Cerebellar cortex (tissue), 1 donor: ENCODE measurements at regions not wholly inside any gene's neighbourhood (a gene's known extent, or its start where the extent isn't known, plus 50 kb on each side); places are given as distances from the start of the nearest gene placed in this dataset.
"Not testable (repeated sequence)": the region's sequence is repeated elsewhere in the genome, so short reads cannot be mapped to it uniquely, and the experiment has no call there.

Experiments used
- DNase-seq: peaks from one replicate; pipeline ENCODE4 v3.0.0-alpha.2; 2015; ENCODE audit warnings: low spot score

DNA sequence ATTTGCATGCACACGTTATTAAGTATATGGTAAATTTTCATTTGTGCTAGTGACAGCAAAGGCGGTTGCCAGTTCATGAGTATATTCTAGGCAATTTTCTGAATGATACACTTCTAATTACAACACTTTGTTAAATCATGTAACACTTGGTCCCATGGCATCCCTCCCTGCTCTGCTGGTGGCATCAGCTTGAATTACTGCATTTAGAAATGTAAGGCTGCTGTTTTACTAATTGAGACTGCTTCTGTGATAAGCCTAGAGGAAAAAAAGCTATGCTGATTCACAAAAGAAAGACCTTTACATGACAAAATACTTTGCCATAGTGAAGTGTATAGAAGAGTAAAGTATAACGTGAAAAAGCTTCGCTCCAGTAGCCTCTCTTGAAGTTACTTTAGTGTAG, 636.1 kb downstream of the KCNH5 start:
- DNase-seq = no peak

DNA sequence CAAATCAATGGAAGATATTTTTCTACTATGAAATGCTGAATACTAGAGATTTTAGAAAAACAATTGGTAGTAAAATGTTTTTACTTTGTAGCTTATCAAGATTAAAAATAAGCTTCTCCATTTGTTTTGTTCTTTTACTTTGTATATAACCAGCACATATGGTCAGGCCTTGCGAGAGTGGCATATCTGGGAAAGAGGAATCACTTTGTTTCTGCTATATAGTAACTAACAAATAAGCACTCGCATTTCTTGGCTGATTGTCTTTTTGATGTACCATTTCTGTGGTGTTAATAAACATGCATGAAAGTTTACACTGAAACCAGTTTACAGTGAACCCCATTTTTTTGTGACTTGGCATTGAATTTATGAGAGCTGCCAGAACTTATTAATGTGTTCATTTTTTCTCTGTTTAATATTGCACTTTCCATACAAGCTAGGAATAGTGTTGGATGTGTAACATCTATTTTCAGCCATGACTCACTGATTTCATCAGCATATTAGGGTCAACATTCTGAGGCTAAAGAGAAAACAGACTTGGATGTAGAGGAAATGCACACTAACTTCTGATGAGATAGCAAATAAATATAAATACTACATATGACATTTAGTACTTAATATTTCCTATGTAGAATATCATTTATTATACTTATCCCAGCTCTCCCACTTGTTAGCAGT, 635.5 kb downstream of the KCNH5 start:
- no peak for DNase-seq

DNA sequence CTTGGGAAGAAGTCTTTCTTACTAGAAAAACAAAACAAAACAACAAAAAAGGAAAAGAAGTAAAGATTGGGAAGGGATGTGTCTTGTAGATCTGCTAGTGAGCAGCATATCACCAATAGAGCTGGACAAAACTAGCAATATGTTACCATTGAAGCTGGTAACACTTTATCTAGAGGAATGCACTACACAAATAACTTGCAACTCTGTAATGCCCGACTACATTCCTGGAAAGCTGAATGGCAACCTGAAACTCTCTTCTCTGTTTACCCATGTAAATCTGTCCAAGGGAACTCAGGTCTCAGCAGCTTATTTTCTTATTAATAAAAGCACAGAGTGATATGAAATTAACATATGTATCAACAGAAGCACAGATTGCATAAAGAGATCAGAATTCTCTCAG, 624.4 kb downstream of the KCNH5 start:
- DNase-seq = no peak

DNA sequence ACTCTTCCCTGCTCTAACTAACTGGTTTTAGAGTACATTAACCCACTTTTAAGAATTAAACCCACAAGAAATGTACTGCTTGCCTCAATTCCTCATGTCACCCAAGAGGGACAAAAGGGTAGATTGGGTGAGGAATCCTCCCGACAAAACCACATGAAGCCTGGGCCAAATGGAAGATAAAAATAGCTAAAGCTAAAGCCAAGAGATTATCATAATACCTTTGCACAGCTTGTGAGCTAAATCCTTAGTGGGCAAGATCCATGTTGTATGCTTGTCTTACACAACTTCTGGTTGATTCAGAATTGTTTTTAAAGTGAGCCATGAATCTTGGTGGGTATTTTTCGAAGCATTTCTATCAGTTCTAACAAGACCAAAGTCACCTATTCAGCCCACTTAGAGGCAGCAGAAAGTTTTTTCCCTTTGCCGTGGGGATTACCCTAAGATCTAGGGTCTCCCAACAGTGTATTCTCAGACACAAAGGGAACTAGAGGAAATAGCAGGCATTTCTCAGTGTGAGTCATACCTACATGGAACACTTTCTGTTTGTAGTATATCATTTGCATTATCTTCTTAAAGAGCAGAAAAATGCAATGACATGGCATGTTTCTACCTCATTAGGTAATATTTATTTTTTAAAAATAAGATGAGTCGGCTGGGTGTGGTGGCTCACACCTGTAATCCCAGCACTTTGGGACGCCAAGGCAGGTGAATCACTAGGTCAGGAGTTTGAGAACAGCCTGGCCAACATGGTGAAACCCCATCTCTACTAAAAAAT, 616.6 kb downstream of the KCNH5 start:
- no peak for DNase-seq

DNA sequence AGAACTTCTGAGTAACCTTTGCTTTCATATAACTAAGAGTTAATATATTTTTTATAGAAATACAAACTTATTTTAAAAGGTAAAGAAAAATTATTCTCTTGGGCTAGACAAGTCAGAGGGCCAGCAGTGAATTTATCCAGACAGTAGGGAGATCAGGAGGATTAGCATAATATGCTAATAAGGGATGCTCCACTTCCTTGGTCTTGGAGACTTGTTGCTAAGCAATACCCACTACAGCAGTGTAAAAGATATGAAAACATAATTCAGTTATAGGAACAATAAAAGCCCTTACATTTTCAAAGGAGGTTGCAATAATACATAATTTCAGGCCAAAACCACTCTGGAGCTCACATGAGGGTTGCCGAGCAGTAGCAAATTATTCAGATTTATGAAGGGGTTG, 615.6 kb downstream of the KCNH5 start:
- DNase-seq = no peak

DNA sequence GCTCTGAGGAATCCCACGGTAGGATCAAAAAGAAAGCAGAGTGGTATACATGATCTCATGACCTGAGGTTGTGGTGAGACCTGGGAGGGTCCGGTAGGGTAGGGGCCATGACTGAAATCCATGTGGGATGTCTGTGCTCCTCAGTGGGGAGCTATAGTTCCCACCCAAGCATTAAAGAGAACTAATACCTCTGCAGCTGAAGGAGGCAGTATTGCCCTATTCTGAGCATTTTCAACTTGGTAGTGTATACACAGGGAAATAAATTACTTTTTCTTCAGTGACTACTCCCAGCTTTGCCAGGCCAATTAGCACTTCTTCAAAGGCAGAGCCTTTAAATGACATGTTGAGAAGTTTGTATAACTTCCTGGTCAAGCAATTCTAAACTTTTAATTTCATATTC, 613.8 kb downstream of the KCNH5 start:
- no peak for DNase-seq

DNA sequence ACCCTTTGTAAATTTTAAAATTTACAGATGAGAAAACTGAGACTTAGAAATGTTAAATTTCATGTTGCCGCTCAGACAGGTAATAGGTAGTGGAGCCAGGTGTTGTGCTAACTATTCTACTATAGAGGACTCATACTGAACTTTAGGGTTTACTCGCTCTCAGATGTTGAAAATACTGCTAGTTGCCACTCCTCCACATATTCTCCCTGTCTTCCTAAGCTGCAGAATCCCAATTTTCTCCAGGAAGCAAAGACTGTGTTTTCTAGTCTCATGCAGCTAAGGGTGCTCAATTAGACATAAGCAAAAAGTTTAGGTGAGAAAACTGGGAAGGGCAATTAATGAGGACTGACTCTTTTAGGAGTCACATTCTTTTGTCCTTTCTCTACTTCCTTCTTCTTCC, 612.3 kb downstream of the KCNH5 start:
- DNase-seq = no peak

DNA sequence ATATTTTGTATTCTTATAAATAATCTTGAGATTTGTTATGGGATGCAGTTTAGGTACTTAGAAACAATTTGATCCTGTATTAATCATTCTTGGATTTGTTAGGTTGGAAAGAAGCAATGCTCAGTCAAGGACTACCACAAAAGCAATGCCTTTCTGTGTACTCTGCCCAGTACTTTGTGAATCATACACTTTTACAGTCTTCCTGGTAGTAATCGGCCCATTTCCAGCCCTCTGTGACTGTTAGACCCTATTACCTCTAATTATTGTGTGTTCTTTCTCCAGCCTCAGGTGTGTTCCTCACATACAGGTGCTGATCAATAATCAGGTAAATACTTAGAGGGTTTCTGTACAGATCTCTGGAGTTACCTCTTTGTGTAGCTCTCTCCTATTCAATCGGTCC, 609.0 kb downstream of the KCNH5 start:
- no peak for DNase-seq

DNA sequence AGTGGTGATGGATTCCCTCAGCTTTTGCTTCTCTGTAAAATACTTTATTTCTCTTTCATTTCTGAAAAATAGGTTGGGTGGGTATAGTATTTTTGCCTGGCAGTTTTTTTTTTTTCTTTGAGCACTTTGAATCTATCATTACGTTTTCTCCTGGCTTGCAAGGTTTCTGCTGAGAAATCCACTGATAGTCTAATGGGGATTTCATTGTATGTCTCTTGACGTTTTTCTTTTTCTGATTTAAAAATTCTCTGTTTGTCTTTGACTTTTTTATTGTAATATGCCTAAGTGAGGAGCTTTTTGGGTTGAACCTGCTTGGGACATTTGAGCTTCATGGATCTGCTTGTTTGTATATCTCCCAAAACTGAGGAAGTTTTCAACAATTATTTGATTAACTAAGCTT, 606.0 kb downstream of the KCNH5 start:
- no peak for DNase-seq

DNA sequence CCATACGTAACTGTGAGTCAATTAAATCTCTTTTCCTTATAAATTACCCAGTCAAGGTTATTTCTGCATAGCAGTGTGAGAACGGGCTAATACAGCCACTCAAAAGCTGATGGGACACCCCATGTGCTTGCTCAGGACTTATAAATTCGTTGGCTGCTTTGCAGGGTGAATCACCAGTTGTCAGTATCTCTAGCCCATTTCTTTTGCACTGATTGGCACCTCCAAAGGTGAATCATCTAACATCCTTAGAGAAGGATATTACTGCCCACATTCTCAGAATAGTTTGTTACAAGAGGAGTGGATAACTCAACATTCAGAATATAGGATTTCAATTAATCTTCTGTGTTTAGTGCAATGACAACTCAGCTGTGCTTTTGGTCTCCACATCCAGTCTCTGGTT, 601.5 kb downstream of the KCNH5 start:
- no peak for DNase-seq

DNA sequence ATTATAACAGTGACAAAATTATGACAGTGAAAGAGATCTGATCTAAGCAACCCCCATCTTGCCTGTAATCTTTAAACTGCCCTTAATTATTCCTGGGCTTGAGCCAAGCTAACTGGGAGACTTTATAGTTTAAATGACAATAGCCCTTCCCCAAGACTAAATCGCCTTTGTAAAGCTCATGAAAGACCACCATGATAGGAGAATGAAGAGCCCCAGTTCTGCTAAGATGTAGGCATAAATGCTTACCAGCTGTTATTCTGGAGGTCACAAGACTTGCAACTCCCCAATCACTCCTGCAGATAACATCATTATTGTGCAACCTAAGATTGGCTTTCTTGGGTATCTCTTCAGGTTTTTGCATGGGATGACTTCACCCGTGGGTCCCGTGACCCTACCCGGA, 599.7 kb downstream of the KCNH5 start:
- DNase-seq = no peak

DNA sequence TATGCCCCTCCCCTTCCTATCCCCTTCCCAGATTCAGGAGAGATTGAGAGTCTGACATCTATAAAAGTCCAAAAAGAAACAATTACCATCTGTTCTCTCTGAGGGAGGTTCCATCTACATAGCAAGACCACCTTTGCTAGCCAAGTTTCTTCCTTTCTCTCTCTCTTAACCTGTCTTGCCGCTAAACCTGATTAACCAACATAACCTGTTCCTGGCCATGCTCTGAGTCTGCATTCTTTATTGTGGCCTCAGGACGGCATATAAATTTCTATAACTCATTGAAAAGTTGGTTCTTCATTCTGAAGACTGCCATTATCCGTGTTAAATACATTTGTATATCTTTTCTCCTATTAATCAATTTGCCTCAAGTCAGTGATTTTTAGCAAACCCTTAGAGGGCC, 594.0 kb downstream of the KCNH5 start:
- DNase-seq = no peak

DNA sequence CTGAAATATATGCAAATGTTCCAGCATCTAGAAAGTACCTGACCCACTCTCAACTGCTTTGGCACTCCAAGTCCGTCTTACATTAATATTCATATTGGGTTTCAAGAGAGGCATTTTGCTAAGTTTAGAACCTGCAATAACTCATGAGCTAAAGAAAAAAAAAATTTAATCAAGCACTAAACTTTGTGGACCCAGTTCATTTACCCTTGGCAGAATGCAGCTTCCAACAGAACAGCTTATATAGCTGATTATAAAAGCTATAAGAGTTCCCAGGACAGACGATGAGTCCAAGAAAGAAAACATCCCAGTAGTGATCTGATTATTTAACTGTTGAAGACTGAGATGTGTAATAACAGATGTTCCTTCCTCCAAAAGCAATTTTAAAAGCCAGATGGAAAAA, 592.0 kb downstream of the KCNH5 start:
- no peak for DNase-seq

DNA sequence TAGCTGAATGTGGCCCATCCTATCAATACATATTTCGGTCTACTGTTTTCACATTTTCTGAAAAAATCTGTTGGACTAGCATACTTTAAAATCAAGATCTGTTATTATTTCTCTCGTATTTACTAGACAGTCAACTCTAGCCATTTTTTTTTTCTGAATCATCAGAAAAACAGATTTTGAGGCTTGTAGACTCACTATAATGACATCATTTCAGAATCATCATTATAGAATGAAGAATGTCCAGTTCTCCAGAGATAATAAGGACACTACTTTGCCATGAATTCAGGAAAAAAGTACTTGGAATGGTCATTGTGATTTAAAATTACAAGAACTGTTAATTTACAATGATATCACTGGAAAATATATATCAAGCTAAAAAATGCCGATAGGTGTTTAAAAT, 589.8 kb downstream of the KCNH5 start:
- no peak for DNase-seq

DNA sequence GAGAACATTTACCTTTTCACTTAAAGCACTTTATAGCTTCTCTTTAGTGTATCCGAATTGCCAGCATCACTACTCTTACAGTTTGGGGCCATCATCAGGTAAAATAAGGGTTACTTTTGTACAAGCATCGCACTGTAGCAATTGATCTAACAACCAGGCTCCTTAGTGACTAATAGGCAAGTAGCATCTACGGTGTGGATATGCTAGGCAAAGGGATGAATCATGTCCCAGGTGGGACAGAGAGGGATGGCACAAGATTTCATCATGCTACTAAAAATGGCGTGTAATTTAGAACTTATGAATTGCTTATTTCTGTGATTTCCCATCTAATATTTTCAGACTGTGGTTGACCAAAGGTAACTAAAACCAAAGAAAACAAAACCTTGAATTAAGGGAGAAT, 582.3 kb downstream of the KCNH5 start:
- no peak for DNase-seq

DNA sequence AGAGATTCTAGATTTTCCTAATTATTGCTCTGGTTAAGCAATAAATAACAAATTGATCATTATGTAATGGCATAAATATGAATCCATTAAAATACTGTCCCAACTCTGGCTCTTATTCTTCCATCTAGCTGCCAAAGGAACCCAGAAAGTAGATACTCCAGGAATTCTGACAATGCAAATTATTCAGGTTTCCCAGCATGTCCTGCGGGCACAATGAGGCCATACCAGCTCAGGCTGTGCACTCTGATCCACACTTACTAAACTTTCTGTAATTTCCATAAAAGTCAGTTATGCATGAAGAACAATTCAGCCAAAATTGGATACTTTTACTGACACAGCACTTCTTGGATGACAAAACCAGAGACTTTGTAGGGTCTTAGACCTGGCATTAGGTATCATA, 576.3 kb downstream of the KCNH5 start:
- no peak for DNase-seq

DNA sequence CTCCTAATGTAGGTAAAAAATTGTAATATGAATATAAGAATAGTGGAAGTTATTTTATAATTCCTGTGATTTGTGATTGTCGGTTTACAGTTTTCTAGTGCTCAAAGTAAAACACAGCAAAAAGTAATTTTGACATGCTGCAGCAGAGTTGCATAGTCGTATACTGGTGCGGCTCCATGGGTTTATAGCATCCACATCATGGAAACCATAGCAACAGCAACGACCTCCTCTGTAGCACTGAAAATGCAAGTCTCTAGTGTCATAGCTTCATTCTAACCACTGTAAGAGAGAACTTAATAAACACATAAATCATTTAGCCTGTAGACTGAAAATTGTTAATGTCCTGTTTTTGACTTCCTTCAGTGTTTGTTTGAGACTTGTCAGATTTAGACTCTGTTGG, 574.3 kb downstream of the KCNH5 start:
- DNase-seq = no peak

DNA sequence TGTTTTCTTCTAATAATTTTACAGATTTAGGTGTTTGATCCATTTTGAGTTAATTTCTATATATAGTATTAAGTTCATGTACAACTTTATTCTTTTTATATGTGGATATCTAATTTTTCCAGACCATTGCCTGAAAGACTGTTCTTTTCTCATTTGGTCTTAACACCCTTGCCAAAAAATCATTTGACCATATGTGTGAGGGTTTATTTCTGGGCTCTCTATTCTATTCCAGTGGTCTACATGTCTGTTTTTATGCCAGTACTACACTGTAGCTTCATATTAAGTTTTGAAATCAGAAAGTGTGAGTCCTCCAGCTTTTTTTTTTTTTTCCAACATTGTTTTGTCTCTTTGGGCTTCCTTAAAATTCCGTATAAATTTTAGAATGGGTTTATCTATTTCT, 554.1 kb downstream of the KCNH5 start:
- DNase-seq = no peak

DNA sequence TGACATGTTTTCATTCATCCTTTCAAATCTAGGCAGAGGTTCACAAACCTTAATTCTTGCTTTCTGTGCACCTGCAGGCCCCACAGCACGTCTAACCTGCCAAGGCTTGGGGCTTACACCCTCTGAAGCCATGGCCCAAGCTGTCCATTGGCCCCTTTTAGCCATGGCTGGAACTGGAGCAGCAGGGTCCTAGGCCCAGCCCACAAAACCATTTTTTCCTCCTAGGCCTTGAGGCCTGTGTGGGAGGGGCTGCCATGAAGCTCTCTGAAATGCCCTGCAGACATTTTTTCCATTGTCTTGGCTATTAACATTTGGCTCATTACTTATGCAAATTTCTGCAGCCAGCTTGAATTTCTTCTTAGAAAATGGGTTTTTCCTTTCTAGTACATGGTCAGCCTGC, 547.5 kb downstream of the KCNH5 start:
- DNase-seq = no peak

DNA sequence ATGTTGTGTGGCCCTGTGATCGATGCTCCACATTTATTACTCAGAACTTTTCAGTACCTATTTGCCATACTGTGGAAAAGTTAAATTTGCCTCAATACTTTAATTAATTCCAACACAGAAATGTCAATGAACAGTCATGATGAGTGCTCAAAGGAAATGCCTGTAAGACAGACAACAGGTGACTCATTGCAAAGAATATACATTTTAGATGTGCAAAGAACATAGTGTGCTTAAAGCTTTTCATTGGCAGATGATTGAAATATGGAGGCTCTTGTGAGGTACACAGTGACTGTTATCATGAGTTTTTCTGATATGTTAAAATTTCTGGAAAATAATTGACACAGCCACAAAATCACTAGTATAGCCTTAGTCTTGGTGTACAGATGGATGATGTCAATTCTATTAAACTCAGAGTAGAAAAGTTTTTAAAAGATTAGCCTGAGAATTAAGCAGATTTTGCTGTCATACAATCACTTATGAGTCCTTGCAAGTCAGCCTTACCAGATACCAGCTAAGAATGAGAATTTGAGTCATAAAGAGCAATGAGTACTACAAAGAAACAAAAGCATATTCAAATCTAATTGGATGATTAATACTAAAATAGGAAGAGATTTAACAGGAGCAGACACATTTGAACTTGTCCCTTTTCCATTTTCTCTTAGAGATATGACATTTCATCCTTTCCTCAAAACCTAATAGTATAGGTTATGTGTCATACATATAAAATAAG, 544.1 kb downstream of the KCNH5 start:
- DNase-seq = no peak

DNA sequence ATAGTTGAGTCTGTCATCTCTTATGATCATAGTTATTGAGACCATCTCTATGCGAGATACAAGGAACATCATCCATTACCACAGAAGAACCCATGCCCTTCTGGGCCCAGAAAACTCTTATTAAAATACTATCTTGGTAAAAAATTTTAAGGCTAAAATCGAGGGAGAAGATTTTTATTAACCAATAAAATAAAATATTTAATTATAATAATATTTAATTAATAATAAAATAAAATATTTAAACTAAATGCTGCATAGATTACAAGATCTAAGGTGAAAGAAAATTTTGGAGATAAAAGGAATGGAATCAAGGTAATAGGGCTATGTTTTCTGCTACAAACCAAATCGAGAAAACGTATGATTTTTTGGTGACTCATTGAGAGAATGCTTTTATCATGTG, 540.2 kb downstream of the KCNH5 start:
- no peak for DNase-seq

DNA sequence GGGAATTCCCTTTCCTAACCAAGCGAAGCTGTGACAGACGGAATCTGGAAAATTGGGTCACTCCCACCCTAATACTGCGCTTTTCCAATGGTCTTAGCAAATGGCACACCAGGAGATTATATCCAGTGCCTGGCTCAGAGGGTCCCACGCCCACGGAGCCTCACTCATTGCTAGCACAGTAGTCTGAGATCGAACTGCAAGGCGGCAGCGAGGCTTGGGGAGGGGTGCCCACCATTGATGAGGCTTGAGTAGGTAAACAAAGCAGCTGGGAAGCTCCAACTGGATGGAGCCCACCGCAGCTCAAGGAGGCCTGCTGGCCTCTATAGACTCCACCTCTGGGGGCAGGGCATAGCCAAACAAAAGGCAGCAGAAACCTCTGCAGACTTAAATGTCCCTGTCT, 523.9 kb downstream of the KCNH5 start:
- DNase-seq = not testable (repeated sequence)

DNA sequence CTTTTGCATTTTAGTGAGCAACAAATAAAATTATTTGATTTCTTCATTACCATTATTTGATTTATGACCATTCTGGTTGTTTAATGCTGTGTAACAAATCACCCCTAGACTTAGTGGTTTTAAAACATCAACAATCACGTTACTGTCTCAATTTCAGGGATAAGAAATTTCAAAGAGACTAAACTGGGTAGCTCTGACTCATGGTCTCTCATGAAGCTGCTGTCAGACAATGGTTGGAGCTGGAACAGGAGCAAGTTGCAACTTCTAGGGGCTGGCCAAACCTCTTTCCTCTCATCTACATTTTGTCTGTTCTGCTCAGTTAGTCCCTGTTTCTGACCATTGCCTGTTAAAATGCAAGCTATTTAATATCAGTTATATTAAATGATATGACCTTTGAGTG, 517.0 kb downstream of the KCNH5 start:
- no peak for DNase-seq
